ENCODE measurements at regions not wholly inside any gene's neighbourhood (a gene's known extent, or its start where the extent isn't known, plus 50 kb on each side); places are given as distances from the start of the nearest gene placed in this dataset.

- no peak for TF ChIP-seq ATF3 (IDR thresholded peaks at IDR 0.05)
- TF ChIP-seq CTCF (IDR thresholded peaks at IDR 0.05 in 2 of 3, conservative IDR thresholded peaks at IDR 0.05 in 1 of 3; ENCODE audit: borderline replicate concordance in 1 of 3, insufficient read depth in 1 of 3, low read depth in 2 of 3, low read length in 2 of 3): no peak
Observed at GRCh38 chr10:104518891-104519290, 122.2 kb upstream of the SORCS3 start.
